Superior temporal gyrus (tissue), 1 donor: ENCODE measurements at regions not wholly inside any gene's neighbourhood (a gene's known extent, or its start where the extent isn't known, plus 50 kb on each side); places are given as distances from the start of the nearest gene placed in this dataset.
"Not testable (repeated sequence)": the region's sequence is repeated elsewhere in the genome, so short reads cannot be mapped to it uniquely, and the experiment has no call there.

Experiments used
- DNase-seq: peaks from one replicate; pipeline ENCODE4 v3.0.0-alpha.2; 2016; ENCODE audit errors: extremely low spot score

DNA sequence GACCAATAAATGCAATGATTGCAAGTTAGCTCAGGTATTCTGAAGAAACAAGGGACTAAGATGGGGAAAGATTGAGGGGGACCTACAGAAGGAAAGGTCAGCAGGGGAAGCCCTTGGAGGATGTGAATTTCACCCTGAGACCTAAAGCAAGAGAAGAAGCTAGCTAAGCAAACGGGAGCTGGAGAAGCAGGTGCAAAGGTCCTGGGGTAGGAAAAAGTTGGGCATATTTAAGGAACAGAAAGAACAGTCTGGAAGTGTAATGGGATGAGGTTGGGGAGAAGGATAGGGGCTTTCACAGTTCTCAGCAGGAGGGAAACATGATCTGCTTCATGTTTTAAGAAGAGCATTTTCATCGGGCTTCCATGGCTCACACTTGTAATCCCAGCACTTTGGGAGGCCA, 89.7 kb upstream of the SLC45A1 start:
- no peak for DNase-seq

- not testable (repeated sequence) for DNase-seq
Observed at GRCh38 chr1:8227674-8228073, 90.2 kb upstream of the SLC45A1 start.

DNA sequence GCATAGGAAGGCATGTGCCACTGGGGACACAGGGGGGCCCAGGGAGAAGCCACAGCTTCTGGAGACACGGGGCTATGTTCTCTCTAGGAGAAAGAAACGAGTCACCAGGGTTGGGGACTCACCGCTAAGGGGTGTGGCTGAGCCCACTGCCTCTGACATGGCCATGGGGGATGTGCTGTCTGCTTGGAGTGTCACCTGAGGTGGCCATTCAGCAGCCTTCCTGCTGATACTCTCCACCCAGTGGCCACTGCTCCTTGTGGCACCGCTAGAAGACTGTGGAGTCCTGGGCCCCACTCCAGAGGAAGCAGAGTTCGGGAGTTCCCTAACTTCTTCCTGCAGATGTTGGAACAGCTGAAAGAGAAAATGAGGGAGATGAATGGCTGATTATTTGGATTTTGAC, 91.2 kb upstream of the SLC45A1 start:
- DNase-seq, result no peak

DNA sequence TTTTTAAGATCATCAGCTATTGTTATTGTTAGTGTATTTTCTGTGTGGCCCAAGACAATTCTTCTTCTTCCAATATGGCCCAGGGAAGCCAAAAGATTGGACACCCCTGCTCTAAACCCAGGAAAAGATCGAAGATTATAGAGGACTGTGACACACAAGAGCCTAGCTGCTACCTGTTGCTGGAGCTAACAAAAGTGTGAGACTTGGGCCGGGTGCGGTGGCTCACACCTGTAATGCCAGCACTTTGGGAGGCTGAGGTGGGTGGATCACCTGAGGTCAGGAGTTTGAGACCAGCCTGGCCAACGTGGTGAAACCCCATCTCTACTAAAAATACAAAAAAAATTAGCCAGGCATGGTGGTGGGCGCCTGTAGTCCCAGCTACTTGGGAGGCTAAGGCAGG, 91.9 kb upstream of the SLC45A1 start:
- not testable (repeated sequence) for DNase-seq

- no peak for DNase-seq
Observed at GRCh38 chr1:8223526-8223925, 94.4 kb upstream of the SLC45A1 start.

DNA sequence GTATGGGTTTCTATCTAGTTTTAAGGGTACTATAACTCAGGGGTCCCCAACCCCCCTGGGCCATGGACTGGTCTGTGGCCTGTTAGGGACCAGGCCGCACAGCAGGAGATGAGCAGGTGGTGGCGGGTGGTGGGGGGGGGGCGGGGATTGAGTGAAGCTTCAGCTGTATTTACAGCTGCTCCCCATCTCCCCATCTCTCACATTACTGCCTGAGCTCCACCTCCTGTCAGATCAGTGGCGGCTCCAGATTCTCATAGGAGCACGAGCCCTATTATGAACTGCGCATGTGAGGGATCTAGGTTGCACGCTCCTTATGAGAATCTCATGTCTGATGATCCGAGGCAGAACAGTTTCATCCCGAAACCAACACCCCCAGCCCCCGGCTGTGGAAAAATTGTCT, 95.1 kb upstream of the SLC45A1 start:
- no peak for DNase-seq

DNA sequence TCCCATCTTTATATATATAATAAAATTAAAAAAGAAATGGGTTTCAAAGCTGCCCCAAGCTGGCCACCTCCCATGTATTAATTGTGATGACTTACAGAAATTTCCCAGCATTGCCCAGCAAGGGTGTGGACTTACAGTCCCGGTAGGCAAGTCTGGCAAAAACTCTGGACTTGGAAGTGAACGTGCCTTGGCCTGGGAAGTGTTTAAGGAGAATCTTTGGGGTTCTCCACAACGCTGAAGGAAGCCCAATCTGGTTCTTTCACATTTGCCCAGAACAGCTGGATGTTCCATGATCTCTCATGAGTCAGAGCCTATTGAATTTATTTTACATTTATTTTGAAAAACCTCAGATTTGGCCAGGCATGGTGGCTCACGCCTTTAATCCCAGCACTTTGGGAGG, 98.4 kb upstream of the SLC45A1 start:
- no peak for DNase-seq

DNA sequence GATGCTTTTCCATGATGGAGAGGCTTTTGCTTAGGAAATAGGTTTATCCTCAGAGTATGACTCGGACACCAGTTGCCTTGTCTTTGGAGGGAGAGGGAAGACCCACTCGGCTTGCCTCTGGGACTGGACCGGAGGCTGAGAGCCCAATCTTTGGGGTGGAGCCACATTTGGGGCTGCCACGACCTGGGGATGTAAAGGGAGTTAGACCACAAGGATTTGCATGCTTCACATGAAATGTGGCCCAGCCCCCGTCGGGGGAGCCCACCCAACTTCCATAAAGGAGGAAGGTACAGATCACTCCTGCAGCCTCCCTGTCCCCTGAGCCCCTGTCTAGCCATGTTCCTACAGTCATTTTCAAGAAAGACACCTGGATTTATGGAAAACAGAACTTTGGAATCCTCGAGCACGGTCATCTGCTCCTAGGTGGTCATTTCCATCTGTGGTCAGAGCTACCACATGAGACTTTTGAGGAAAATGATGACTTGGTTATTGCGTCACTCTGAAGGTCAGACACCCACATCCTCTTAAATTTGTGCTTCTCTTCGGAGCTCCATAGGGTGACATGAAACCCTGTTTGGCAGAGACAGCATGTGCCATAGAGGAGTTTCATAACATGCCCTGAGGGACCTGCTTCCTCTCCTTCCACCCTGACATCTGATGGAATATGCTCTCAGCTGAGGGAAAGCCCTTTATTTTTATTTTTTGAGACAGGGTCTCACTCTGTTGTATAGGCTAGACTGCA, 99.4 kb upstream of the SLC45A1 start:
- DNase-seq, result no peak

DNA sequence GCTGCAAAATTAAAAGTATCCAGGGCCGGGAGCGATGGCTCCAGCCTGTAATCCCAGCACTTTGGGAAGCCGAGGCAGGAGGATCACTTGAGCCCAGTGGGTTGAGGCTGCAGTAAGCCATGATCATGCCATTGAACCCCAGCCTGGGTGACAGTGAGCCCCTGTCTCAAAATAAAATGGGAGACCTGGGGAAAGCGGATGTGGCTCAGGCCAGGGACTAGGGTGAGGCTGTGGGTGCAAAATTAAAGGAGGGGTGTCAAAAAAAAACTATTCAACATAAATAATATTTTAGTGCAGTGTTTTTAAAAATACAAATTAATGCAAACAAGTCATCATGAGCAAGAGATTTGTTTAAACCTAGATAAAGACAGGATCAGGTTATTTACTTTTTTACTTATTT, 100.1 kb upstream of the SLC45A1 start:
- no peak for DNase-seq

GRCh38 chr1:8217011-8217711, 100.8 kb upstream of the SLC45A1 start:
- no peak for DNase-seq

DNA sequence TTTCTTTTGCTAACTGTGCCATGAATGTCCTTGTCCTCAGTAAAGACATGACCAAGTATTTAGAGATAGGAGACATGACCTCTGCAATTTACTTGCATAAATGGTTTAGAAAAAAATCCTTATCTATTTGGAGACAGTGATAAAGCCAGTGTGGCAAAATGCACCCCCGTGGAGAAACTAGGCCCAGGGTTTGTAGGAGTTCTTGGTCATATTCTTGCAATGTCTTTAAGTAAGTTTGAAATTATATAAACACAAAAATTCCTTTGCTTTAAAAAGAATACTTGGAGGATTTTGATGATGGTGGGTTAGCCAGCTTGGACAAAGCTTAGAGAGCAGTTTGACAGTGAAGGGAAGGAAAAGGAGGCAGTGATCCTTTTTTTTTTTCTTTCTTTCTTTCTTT, 101.9 kb upstream of the SLC45A1 start:
- DNase-seq, result no peak

DNA sequence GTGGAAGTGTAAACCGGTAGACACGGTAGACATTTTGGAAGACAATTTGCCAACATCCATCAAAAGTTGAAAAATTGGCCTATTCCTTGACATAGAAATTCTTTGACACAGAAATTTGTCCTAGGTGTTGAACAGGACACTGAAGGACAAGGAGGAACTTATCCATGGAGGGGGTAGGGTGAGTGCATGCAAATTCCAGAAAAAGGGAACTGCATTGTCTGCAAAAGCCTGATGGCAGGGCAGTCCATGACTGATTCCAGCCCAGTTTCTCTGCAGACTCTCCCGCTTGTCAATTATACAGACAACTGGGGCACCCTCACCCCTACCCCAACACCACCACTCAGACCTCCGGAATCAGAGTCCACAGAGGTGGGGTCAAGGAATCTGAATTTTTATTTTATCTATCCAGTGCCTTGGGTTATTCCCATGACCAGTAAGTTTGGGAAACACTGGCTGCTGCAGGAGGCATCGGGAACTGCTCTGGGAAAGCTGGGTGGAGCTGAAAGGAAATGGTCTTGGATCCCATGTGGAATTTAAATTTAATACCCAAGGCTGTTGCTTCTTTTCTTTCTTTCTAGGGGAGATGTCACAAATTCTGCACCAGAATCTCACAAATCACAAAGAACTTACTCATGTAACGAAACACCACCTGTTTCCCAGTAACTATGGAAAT, 103.3 kb upstream of the SLC45A1 start:
- no peak for DNase-seq

DNA sequence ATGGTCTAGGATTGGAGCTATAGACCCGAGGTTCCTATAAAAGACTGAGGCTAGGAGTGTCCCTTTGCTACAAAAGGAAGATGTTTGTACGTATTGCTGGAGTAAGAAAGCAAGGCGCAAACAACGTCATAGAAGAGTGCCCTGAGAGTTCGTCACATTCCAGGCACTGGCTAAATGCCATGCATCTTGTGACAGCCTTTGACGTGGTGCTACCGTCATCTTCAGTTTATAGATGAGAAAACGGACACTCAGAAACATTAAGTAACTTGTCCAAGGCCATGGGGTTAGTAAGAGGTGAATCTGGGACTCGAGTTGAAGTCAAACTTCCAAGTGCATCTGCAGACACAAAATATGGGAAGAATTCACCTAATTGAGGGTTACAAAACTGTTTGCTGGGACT, 104.2 kb upstream of the SLC45A1 start:
- no peak for DNase-seq

DNA sequence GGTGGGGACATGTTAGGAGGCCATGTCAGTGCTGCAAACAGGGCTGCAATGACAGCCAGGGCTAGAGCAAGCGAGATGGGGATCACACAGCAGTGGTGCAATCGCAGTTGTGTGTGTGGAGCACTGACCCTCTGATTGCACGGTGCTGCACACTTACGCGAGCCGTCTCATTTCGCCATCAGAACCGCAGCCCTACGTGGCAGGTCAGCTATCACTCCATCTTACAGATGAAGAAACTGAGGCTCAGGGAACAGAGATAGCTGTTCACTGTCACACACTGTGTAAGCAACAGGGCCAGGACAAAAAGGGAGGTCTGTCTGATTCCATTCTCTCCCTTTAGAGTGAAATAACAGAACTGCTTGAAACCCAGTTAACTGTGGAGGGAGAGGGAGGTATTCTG, 104.8 kb upstream of the SLC45A1 start:
- DNase-seq, result no peak

- no peak for DNase-seq
Observed at GRCh38 chr1:8212580-8213031, 105.3 kb upstream of the SLC45A1 start.

- DNase-seq, result no peak
Observed at GRCh38 chr1:8211883-8212579, 105.9 kb upstream of the SLC45A1 start.

- no peak for DNase-seq
Observed at GRCh38 chr1:8211251-8211882, 106.5 kb upstream of the SLC45A1 start.

DNA sequence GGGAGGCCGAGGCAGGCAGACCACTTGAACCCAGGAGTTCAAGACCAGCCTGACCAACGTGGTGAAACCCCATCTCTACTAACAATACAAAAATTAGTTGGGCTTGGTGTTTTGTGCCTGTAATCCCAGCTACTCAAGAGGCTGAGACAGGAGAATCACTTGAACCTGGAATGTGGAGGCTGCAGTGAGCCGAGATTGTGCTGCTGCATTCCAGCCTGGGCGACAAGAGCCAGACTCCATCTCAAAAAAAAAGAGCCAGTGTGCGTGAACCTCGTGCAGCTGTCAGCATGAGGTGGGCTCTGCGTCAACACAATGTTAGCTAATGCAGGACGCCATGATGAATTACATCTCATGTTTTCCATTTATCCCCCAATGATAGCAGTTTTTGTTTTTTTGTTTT, 110.7 kb upstream of the SLC45A1 start:
- DNase-seq, result no peak

- DNase-seq, result no peak
Observed at GRCh38 chr1:8206391-8206790, 111.5 kb upstream of the SLC45A1 start.

GRCh38 chr1:8205771-8206170, 112.1 kb upstream of the SLC45A1 start:
- no peak for DNase-seq

DNA sequence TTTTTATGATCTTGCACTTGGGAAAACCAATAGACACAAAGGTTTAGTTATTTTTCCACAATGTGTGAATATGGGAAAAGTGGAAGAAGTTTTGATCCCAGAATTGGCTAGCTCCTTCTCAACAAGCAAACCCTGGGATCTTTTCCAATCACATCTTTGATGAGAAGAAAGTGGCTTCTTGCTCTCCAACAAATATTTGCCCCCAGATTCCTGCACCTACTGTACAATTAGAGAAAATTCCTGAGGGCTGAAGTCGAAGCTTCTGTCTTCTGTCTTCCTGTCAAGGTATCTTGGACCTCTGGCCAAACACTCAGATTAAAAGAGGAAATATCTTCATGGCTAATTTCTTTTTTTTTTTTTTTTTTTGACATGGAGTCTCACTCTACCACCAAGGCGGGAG, 113.1 kb upstream of the SLC45A1 start:
- no peak for DNase-seq

DNA sequence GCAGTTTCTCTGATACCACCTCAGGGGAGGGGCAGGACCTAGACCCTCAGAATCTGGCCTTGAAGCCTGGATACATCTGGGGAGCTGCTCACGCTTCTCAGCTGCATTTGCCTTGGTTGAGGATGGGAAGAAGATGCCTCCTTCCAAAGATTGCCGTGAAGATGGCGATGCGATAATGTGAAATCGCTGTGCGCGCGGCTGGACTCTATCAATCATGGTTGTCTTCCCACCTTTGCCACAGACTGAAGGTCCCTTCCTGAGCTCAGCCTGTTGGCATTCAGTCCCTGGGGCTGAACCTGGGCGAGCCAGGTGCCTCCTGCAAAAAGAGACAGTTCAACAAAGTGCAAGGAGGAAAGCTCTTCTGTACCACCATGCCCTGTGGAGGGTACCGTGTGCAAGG, 114.4 kb upstream of the SLC45A1 start:
- no peak for DNase-seq
